Ishikawa (cell line): ENCODE measurements at regions not wholly inside any gene's neighbourhood (a gene's known extent, or its start where the extent isn't known, plus 50 kb on each side); places are given as distances from the start of the nearest gene placed in this dataset.

ENCODE experiments used
- CEBPB ChIP-seq: IDR thresholded peaks from 2 replicates; pipeline ENCODE4 v1.6.1; 2012
- CREB1 ChIP-seq: IDR thresholded peaks from 2 replicates; pipeline ENCODE4 v1.6.1; 2012; ENCODE audit warnings: low read depth
- EGR1 ChIP-seq: IDR thresholded peaks from 2 replicates; pipeline ENCODE4 v1.6.1; 2012
- FOXM1 ChIP-seq: IDR thresholded peaks from 2 replicates; pipeline ENCODE4 v1.6.1; 2012; ENCODE audit warnings: low read depth, borderline replicate concordance
- TAF1 ChIP-seq: IDR thresholded peaks from 2 replicates; pipeline ENCODE4 v1.6.1; 2012; ENCODE audit warnings: low read depth, mild to moderate bottlenecking
- TEAD4 ChIP-seq: IDR thresholded peaks from 2 replicates; pipeline ENCODE4 v1.6.1; 2012
- ZBTB7A ChIP-seq: IDR thresholded peaks from 2 replicates; pipeline ENCODE4 v1.6.1; 2012; ENCODE audit warnings: low read depth

DNA sequence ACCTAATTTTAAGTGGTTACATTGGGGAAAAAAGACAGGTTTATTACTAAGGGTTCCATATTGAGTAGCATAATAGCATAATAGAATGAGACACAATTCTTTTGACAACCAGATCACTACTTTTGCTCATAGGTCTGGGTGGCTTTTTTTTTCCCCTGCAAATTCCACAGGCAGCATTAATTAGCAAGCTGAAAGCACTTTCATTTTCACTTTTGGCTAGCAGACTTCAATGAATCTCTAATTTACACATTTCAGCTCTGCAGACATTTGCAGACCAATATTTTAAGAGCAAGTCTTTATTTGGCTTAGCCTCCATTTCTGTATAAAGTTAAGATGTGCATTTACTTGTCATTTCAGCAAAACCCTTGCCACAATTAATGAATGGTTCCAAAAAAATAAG is 185.5 kb downstream of the NOL4 start:
- TF ChIP-seq CEBPB (no peak), EGR1 (no peak), ZBTB7A (no peak), FOXM1 (no peak), TEAD4 (no peak), TAF1 (no peak), CREB1 (no peak)
